ENCODE measurements at regions not wholly inside any gene's neighbourhood (a gene's known extent, or its start where the extent isn't known, plus 50 kb on each side); places are given as distances from the start of the nearest gene placed in this dataset.

DNA sequence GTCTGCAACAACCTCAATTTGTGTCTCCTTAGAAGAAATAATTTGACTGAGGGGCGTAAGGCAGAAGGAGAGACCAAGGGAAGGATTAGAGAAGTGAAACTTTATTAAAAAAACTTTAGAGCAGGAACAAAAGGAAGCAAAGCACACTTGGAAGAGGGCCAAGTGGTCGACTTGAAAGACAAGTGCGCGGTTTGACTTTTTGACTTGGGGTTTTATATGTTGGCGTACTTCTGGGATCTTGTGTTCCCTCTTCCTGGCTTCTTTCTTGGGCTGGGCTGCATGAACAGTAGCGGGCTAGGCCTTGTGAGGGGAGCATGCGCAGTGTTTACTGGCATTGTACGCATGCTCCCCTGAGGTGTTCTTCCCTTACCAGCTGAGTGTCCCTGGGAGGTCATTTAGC, 369.3 kb upstream of the DCN start:
- no peaks in the 10 kb centered on the region for H3K9me3 ChIP-seq (ENCODE audit: control insufficient read depth, low read depth, low read length)
- H3K36me3 ChIP-seq (ENCODE audit: control insufficient read depth, low read depth, low read length) = no peaks in the 10 kb centered on the region

DNA sequence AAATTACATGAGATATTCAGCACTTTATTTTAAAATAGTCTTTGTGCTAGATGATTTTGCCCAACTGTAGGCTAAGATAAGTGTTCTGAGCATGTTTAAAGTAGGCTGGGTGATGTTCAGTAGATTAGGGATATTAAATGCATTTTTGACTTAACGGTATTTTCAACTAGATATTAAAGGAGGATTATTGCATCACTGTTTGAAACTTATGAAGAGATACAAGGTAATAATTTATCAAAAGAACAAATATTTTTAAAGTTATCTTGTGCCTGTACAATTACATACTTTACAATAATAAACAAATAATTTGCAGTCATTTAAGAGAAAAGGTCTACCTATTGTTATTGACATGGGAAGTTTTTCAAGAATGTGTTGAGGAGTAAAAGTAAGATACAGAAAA, 368.6 kb upstream of the DCN start:
- H3K9me3 ChIP-seq (ENCODE audit: control insufficient read depth, low read depth, low read length) = no peaks in the 10 kb centered on the region
- no peaks in the 10 kb centered on the region for H3K4me1 ChIP-seq (ENCODE audit: control insufficient read depth, low read depth, low read length)
- no peak overlapping the region for H3K27ac ChIP-seq (ENCODE audit: low read length)
- H3K27me3 ChIP-seq (ENCODE audit: control insufficient read depth, insufficient read depth, low read length) = no peaks in the 10 kb centered on the region
- no peak overlapping the region for H3K9ac ChIP-seq (ENCODE audit: low read length)
- no peak overlapping the region for H3K4me3 ChIP-seq (ENCODE audit: low read length)
- no peaks in the 10 kb centered on the region for H3K36me3 ChIP-seq (ENCODE audit: control insufficient read depth, low read depth, low read length)

More for the DNA sequence above, 369.3 kb upstream of the DCN start:
- H3K4me3 ChIP-seq (ENCODE audit: low read length) = no peak overlapping the region
- no peaks in the 10 kb centered on the region for H3K4me1 ChIP-seq (ENCODE audit: control insufficient read depth, low read depth, low read length)
- H3K27ac ChIP-seq (ENCODE audit: low read length) = no peak overlapping the region
- no peak overlapping the region for H3K9ac ChIP-seq (ENCODE audit: low read length)
- H3K27me3 ChIP-seq (ENCODE audit: control insufficient read depth, insufficient read depth, low read length) = no peaks in the 10 kb centered on the region

DNA sequence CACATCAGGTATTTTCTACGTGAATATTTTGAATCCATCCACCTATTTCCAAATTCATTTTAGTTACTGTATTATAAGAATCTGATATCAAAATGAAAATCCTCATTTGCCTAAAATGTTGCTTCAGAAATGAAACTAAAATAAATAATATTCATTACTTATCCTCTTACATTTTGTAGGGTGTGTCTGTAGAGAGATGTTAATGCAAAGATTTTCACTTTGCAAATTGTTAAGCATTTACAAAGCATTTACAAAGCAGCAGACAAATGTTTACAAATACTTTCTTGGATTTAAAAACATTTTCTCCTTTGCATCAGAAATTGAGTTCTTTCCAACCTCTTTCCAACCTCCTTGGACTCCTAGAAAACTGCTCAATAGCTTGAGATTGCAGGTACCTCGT, 360.0 kb upstream of the DCN start:
- Histone ChIP-seq H3K27me3 (ENCODE audit: control insufficient read depth, insufficient read depth, low read length) (no peaks in the 10 kb centered on the region), H3K4me3 (ENCODE audit: low read length) (no peak overlapping the region), H3K4me1 (ENCODE audit: control insufficient read depth, low read depth, low read length) (no peaks in the 10 kb centered on the region), H3K9me3 (ENCODE audit: control insufficient read depth, low read depth, low read length) (no peaks in the 10 kb centered on the region), H3K36me3 (ENCODE audit: control insufficient read depth, low read depth, low read length) (no peaks in the 10 kb centered on the region), H3K9ac (ENCODE audit: low read length) (no peak overlapping the region), H3K27ac (ENCODE audit: low read length) (no peak overlapping the region)

DNA sequence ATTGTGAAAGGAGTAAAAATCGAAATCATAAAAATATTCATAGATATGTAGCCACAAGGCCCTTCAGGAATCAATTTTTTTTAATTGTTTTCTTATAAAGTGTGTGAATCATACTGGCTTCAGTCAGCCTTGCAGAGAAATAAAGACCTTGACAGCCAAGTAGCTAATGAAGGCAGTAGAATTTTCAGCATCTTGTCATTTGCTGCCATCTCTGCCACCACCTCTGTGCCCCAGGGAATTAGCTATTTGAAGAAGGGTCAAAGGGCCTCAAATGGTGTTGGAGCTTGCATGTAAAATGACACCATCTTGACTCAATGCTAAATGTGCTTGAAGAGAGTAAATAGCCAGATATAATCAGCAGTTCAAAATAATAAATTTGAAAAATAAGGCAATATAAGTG, 359.4 kb upstream of the DCN start:
- no peak overlapping the region for H3K27ac ChIP-seq (ENCODE audit: low read length)
- H3K4me3 ChIP-seq (ENCODE audit: low read length) = no peak overlapping the region
- no peaks in the 10 kb centered on the region for H3K36me3 ChIP-seq (ENCODE audit: control insufficient read depth, low read depth, low read length)
- no peaks in the 10 kb centered on the region for H3K27me3 ChIP-seq (ENCODE audit: control insufficient read depth, insufficient read depth, low read length)
- H3K9ac ChIP-seq (ENCODE audit: low read length) = no peak overlapping the region
- no peaks in the 10 kb centered on the region for H3K4me1 ChIP-seq (ENCODE audit: control insufficient read depth, low read depth, low read length)
- no peaks in the 10 kb centered on the region for H3K9me3 ChIP-seq (ENCODE audit: control insufficient read depth, low read depth, low read length)

DNA sequence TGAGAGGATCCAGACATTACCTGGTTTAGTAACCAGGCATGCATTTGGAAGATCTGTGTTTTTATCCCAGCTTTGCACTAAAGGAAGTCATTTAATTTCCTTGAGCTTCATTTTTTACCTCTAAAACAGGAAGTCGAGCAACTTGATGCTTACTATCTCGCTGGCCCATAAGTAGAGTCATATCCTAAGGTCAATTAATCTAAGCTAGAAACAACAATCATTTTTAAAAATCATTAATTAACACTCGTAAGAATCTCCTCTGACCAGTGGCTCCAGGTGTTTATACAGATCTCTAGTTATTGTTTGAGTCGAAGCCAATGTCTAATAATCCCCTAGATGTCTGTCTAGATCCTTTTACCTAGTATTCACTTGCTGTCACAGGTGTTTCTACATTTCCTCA, 355.8 kb upstream of the DCN start:
- Histone ChIP-seq H3K4me1 (ENCODE audit: control insufficient read depth, low read depth, low read length) (no peaks in the 10 kb centered on the region), H3K4me3 (ENCODE audit: low read length) (no peak overlapping the region), H3K27me3 (ENCODE audit: control insufficient read depth, insufficient read depth, low read length) (no peaks in the 10 kb centered on the region), H3K27ac (ENCODE audit: low read length) (no peak overlapping the region), H3K9ac (ENCODE audit: low read length) (no peak overlapping the region), H3K36me3 (ENCODE audit: control insufficient read depth, low read depth, low read length) (no peaks in the 10 kb centered on the region), H3K9me3 (ENCODE audit: control insufficient read depth, low read depth, low read length) (no peaks in the 10 kb centered on the region)

DNA sequence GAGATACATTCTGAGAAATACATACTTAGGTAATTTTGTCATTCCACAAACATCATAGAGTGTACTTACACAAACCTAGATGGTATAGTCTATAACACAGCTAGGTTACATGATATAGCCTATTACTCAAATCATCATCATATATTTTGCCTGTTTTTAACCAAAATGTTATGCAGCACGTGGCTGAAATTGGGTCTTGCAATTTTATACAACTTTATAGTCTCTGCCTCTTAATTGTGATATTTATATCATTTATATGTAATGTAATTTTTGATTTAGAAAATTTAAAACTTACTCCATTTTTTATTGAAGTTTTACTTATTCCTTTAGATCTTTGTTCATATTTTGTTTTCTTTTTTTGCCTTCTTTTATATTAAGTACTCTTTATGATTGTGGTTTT, 350.7 kb upstream of the DCN start:
- Histone ChIP-seq H3K9ac (ENCODE audit: low read length) (no peak overlapping the region), H3K4me3 (ENCODE audit: low read length) (no peak overlapping the region), H3K27me3 (ENCODE audit: control insufficient read depth, insufficient read depth, low read length) (no peaks in the 10 kb centered on the region), H3K36me3 (ENCODE audit: control insufficient read depth, low read depth, low read length) (no peaks in the 10 kb centered on the region), H3K27ac (ENCODE audit: low read length) (no peak overlapping the region), H3K4me1 (ENCODE audit: control insufficient read depth, low read depth, low read length) (no peaks in the 10 kb centered on the region), H3K9me3 (ENCODE audit: control insufficient read depth, low read depth, low read length) (peaks cover 6% of the 10 kb centered on the region)

DNA sequence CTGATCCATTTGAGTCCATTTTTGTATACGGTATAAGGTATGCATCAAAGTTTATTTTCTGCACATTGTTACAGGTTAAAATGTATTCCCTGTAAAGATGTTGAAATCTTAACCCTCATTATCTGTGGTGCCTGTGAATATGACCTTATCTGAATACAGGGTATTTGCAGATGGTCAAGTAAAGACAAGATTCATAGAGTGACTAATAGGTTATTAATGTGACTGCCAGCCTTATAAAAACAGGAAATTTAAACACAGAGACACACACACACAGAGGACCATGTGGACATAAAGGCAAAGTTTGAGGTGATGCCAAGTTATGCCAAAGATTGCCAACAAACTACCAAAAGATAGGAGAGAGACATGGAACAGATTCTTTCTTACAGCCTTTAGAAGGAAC, 347.2 kb upstream of the DCN start:
- no peaks in the 10 kb centered on the region for H3K4me1 ChIP-seq (ENCODE audit: control insufficient read depth, low read depth, low read length)
- H3K27me3 ChIP-seq (ENCODE audit: control insufficient read depth, insufficient read depth, low read length) = no peaks in the 10 kb centered on the region
- no peaks in the 10 kb centered on the region for H3K36me3 ChIP-seq (ENCODE audit: control insufficient read depth, low read depth, low read length)
- H3K27ac ChIP-seq (ENCODE audit: low read length) = no peak overlapping the region
- H3K4me3 ChIP-seq (ENCODE audit: low read length) = no peak overlapping the region
- H3K9ac ChIP-seq (ENCODE audit: low read length) = no peak overlapping the region
- H3K9me3 ChIP-seq (ENCODE audit: control insufficient read depth, low read depth, low read length) = peaks cover 6% of the 10 kb centered on the region

DNA sequence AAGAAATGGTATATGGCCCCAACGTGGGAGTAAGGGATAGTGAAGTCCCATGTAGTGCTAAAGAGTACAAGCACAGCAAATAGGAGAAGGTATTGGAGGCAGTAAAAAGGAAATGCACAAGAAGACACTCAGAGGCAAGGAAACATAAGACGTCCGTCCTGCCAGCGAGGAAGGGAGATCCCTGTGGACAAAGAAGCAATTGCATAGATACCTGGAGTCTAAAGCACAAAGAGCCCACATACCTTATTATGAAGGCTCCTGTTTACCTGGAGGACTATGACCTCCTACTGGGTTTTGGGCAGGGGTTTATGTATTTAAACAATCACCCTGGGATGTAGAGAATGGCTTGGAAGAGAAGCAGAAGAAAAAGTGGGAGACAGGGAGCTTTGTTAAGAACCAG, 341.2 kb upstream of the DCN start:
- Histone ChIP-seq H3K36me3 (ENCODE audit: control insufficient read depth, low read depth, low read length) (no peaks in the 10 kb centered on the region), H3K9me3 (ENCODE audit: control insufficient read depth, low read depth, low read length) (no peaks in the 10 kb centered on the region), H3K27ac (ENCODE audit: low read length) (no peak overlapping the region), H3K9ac (ENCODE audit: low read length) (no peak overlapping the region), H3K27me3 (ENCODE audit: control insufficient read depth, insufficient read depth, low read length) (no peaks in the 10 kb centered on the region), H3K4me1 (ENCODE audit: control insufficient read depth, low read depth, low read length) (peaks cover 4% of the 10 kb centered on the region), H3K4me3 (ENCODE audit: low read length) (no peak overlapping the region)

DNA sequence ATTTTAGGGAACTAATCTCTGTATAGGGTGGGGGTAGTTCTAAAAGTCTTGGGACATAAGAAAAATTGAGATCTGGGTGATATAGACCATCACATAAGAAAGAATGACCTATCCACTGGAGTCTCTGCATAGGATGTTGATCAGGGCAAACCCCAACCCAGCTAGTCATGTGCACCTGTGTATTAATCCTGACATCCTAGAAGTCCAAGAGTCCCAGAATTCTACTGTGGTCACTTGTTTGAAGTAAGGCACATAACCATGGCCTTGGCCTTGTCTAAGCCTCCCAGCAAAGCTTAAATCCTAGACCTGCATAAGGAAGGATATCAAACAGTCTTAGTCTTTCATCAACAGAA, 334.1 kb upstream of the DCN start:
- peaks cover 16% of the 10 kb centered on the region for H3K4me1 ChIP-seq (ENCODE audit: control insufficient read depth, low read depth, low read length)
- H3K27ac ChIP-seq (ENCODE audit: low read length) = no peak overlapping the region
- H3K4me3 ChIP-seq (ENCODE audit: low read length) = no peak overlapping the region
- no peaks in the 10 kb centered on the region for H3K27me3 ChIP-seq (ENCODE audit: control insufficient read depth, insufficient read depth, low read length)
- no peak overlapping the region for H3K9ac ChIP-seq (ENCODE audit: low read length)
- no peaks in the 10 kb centered on the region for H3K9me3 ChIP-seq (ENCODE audit: control insufficient read depth, low read depth, low read length)
- no peaks in the 10 kb centered on the region for H3K36me3 ChIP-seq (ENCODE audit: control insufficient read depth, low read depth, low read length)

DNA sequence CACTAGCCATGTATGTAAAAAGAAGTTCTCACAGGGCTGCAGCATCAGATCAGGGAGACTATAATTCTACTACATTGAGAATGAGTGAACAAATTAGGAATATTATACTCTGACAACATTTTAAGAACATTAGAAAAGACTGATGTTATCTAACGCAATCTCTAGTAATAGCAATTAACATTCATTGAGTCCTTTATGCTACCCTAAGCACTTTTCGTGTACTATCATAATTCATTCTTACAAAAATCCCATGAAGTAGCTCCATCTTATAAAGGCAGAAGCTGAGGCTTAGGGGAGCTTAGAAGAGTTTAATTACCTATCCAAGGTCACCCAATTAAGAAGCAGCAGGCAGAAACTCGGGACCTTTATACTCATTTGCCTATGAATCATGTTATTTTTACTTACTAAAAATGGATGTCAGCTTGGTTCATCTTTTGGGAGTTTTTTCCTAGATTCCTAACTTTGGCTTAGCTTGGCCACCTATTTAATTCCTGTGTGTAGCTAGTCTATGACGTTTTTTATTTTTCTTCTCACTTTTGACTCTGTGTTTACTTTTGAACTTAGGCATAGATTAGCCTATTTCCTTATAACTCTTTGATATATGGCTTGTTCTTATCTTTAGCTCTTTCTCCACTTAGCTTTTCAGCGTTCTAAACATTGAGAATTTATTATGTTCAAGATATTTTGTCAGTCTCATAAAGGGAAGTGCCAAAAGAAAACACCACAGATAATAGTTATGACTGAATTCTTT, 333.5 kb upstream of the DCN start:
- Histone ChIP-seq H3K27ac (ENCODE audit: low read length) (no peak overlapping the region), H3K36me3 (ENCODE audit: control insufficient read depth, low read depth, low read length) (no peaks in the 10 kb centered on the region), H3K4me1 (ENCODE audit: control insufficient read depth, low read depth, low read length) (peaks cover 21% of the 10 kb centered on the region), H3K4me3 (ENCODE audit: low read length) (no peak overlapping the region), H3K9me3 (ENCODE audit: control insufficient read depth, low read depth, low read length) (no peaks in the 10 kb centered on the region), H3K27me3 (ENCODE audit: control insufficient read depth, insufficient read depth, low read length) (no peaks in the 10 kb centered on the region), H3K9ac (ENCODE audit: low read length) (no peak overlapping the region)

DNA sequence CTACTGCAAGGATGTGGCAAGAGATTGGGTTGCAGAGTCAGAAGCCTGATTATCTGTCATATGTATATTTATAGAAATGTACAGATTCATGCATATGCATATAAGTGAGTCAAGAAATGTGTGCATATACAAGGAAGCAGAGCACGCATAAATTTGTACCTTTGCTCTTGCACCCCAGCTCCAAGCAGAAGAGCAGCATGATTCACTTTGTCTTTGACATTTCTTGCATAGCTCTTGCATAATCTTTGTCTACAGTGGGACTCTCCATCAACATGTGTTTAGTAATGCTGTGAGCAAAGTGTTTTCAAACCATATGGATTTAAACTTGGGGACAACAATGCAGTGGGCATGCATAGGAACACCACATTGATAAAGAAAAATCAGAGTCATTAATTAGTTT, 330.7 kb upstream of the DCN start:
- no peaks in the 10 kb centered on the region for H3K36me3 ChIP-seq (ENCODE audit: control insufficient read depth, low read depth, low read length)
- no peak overlapping the region for H3K27ac ChIP-seq (ENCODE audit: low read length)
- no peak overlapping the region for H3K9ac ChIP-seq (ENCODE audit: low read length)
- H3K27me3 ChIP-seq (ENCODE audit: control insufficient read depth, insufficient read depth, low read length) = no peaks in the 10 kb centered on the region
- no peak overlapping the region for H3K4me3 ChIP-seq (ENCODE audit: low read length)
- peaks cover 21% of the 10 kb centered on the region for H3K4me1 ChIP-seq (ENCODE audit: control insufficient read depth, low read depth, low read length)
- H3K9me3 ChIP-seq (ENCODE audit: control insufficient read depth, low read depth, low read length) = no peaks in the 10 kb centered on the region

DNA sequence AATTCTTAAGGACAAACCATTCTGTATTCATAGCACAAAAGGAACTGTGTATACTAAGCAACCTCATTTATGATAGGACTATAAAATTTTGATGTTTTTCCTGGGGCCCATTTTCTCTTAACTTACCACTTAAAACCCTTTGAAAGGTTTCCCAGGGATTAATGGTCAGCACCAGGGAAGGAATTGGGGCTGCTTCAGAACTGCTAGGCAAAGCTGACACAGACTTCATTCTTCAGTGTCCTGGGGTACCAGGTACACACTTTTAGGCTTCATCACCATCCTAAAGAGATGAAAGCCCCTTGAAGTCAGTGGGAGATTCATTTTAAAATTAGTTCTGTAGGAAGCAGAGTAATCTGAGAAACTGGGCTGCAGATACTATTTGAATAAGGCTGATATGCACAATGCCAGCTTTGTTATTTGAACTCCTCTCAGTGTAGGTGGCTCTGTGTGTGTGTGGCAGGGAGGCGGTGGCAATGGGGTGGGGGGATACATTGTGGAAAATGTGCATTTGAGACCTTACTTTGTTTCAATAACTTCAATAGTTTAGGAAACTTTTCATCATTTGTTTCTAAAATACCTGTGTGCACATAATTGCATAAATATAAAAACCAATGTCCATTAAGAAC, 329.3 kb upstream of the DCN start:
- Histone ChIP-seq H3K27ac (ENCODE audit: low read length) (no peak overlapping the region), H3K4me1 (ENCODE audit: control insufficient read depth, low read depth, low read length) (peaks cover 21% of the 10 kb centered on the region), H3K9ac (ENCODE audit: low read length) (no peak overlapping the region), H3K27me3 (ENCODE audit: control insufficient read depth, insufficient read depth, low read length) (no peaks in the 10 kb centered on the region), H3K36me3 (ENCODE audit: control insufficient read depth, low read depth, low read length) (no peaks in the 10 kb centered on the region), H3K4me3 (ENCODE audit: low read length) (no peak overlapping the region), H3K9me3 (ENCODE audit: control insufficient read depth, low read depth, low read length) (no peaks in the 10 kb centered on the region)
